IMR-90 (cell line): ENCODE measurements at regions not wholly inside any gene's neighbourhood (a gene's known extent, or its start where the extent isn't known, plus 50 kb on each side); places are given as distances from the start of the nearest gene placed in this dataset.
A peak's percentile ranks its signal among the peaks of the same experiment; 100 is the strongest.

Experiments
- BHLHE40 ChIP-seq: fragments of 150-350 bp; IDR thresholded peaks from 2 replicates; pipeline ENCODE4 v1.6.1; 2016; ENCODE audit warnings: mild to moderate bottlenecking, low read depth, low read length
- CEBPB ChIP-seq: IDR thresholded peaks from 2 replicates; pipeline ENCODE4 v1.6.1; 2012; ENCODE audit warnings: low read depth, low read length, improper control_type of control experiment
- CTCF ChIP-seq: conservative IDR thresholded peaks from 2 replicates; pipeline ENCODE4 v1.5.1; 2012; ENCODE audit warnings: mild to moderate bottlenecking, low read depth, low read length, improper control_type of control experiment
- MAFK ChIP-seq: IDR thresholded peaks from 2 replicates; pipeline ENCODE4 v1.6.1; 2012; ENCODE audit warnings: low read depth, low read length, improper control_type of control experiment
- MXI1 ChIP-seq: IDR thresholded peaks from 2 replicates; pipeline ENCODE4 v1.6.1; 2012; ENCODE audit warnings: low read depth, mild to moderate bottlenecking, low read length, moderate library complexity, borderline replicate concordance
- POLR2A ChIP-seq: IDR thresholded peaks from 2 replicates; pipeline ENCODE4 v1.6.1; 2012; ENCODE audit warnings: mild to moderate bottlenecking, low read depth, low read length
- RFX5 ChIP-seq: IDR thresholded peaks from 2 replicates; pipeline ENCODE4 v1.8.0; 2012; ENCODE audit warnings: low read depth, mild to moderate bottlenecking, low read length, moderate library complexity

DNA sequence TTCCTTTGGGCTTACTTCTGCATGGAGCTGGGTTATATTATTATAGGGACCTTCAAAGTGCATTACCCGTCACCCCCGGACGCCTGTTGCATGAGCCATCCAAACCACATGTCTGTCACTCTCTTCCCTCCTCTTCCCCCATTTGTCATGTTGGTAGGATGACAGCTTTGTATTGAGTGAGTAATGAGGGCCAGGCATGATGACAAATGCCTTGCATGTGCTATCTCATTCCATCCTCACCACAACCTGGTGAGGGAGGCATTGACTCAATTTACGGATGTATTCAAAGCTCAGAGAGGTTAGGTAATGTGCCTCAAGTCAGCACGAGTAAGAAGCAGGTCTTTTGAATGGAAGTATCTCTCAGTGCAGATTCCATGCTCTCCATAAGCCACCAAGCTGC, 510.5 kb upstream of the TNP1 start:
- TF ChIP-seq CTCF (0 out of 2 replicates have a peak, but pooled peaks have one; percentile 7), POLR2A (no peak), MAFK (no peak), MXI1 (no peak), CEBPB (peak; percentile 32; the same call in 1 of the 2 replicates), BHLHE40 (peak; percentile 97), RFX5 (no peak)
